WTC11 (cell line): ENCODE measurements at regions not wholly inside any gene's neighbourhood (a gene's known extent, or its start where the extent isn't known, plus 50 kb on each side); places are given as distances from the start of the nearest gene placed in this dataset.

Experiments
- ATAC-seq: fragments of 200-7000 bp; cut with Tn5 transposase; 2 replicates; pipeline ENCODE4 v1.10.0; 2021; ENCODE audit warnings: mild to moderate bottlenecking, moderate library complexity
- CTCF ChIA-PET: fragments of 300-600 bp; sonication (Branson Sonifier 250); formaldehyde crosslinking; loops from one replicate; lab custom pipeline; 2021; ENCODE audit warnings: antibody characterized with exemption; lab: Charles Lee
- POLR2A ChIA-PET: fragments of 350-600 bp; sonication (Branson Sonifier 250); formaldehyde crosslinking; loops from one replicate; lab custom pipeline; 2021; ENCODE audit warnings: antibody characterized with exemption; lab: Charles Lee
- DNase-seq: peaks from one replicate; pipeline ENCODE4 v3.0.0; 2021; ENCODE audit warnings: low spot score
- H3K27ac Mint-ChIP-seq: 2 replicates; pipeline ENCODE4 v1.8.0; 2021; ENCODE audit warnings: mixed read lengths
- H3K27me3 Mint-ChIP-seq: 2 replicates; pipeline ENCODE4 v1.8.0; 2021; ENCODE audit warnings: low read depth, mild to moderate bottlenecking, moderate library complexity, mixed read lengths
- H3K36me3 Mint-ChIP-seq: 2 replicates; pipeline ENCODE4 v1.8.0; 2021; ENCODE audit warnings: mixed read lengths
- H3K4me1 Mint-ChIP-seq: 2 replicates; pipeline ENCODE4 v1.8.0; 2022; ENCODE audit warnings: mixed read lengths
- H3K4me3 Mint-ChIP-seq: 2 replicates; pipeline ENCODE4 v1.8.0; 2021; ENCODE audit warnings: mild to moderate bottlenecking, moderate library complexity, mixed read lengths
- H3K9me3 Mint-ChIP-seq: 2 replicates; pipeline ENCODE4 v1.8.0; 2021; ENCODE audit warnings: mixed read lengths
- AR ChIP-seq: fragments of 250-450 bp; sonication (Bioruptor Pico); IDR thresholded peaks from 2 replicates; pipeline ENCODE4 v1.9.0; 2021; ENCODE audit warnings: mild to moderate bottlenecking
- ATF3 ChIP-seq: sonication (generic); formaldehyde crosslinking; conservative IDR thresholded peaks from 2 replicates; pipeline ENCODE4 v1.8.1; 2022; ENCODE audit warnings: mild to moderate bottlenecking, missing genetic modification reagents
- CBFB ChIP-seq: sonication (generic); formaldehyde crosslinking; IDR thresholded peaks from 2 replicates; pipeline ENCODE4 v1.8.1; 2022; ENCODE audit warnings: mild to moderate bottlenecking, low read depth, missing genetic modification reagents
- E2F5 ChIP-seq: sonication (generic); formaldehyde crosslinking; IDR thresholded peaks from 2 replicates; pipeline ENCODE4 v1.8.1; 2022; ENCODE audit warnings: mild to moderate bottlenecking, moderate library complexity, missing genetic modification reagents
- ERG ChIP-seq: fragments of 250-450 bp; sonication (Bioruptor Pico); IDR thresholded peaks from 2 replicates; pipeline ENCODE4 v1.8.0; 2021; ENCODE audit warnings: mild to moderate bottlenecking
- ESRRA ChIP-seq: sonication (generic); formaldehyde crosslinking; IDR thresholded peaks from 2 replicates; pipeline ENCODE4 v1.8.1; 2022; ENCODE audit warnings: mild to moderate bottlenecking, missing genetic modification reagents, borderline replicate concordance
- ETV6 ChIP-seq: sonication (generic); formaldehyde crosslinking; IDR thresholded peaks from 2 replicates; pipeline ENCODE4 v1.8.1; 2022; ENCODE audit warnings: mild to moderate bottlenecking, missing genetic modification reagents
- FOXP1 ChIP-seq: sonication (generic); formaldehyde crosslinking; IDR thresholded peaks from 2 replicates; pipeline ENCODE4 v1.8.0; 2022; ENCODE audit warnings: missing genetic modification reagents, mild to moderate bottlenecking, moderate library complexity, borderline replicate concordance
- MXD4 ChIP-seq: fragments of 250-450 bp; sonication (Bioruptor Pico); IDR thresholded peaks from 2 replicates; pipeline ENCODE4 v1.8.0; 2021; ENCODE audit warnings: mild to moderate bottlenecking, moderate library complexity, borderline replicate concordance
- NFE2L1 ChIP-seq: sonication (generic); formaldehyde crosslinking; IDR thresholded peaks from 2 replicates; pipeline ENCODE4 v1.8.1; 2023; ENCODE audit warnings: missing genetic modification reagents
- NFYB ChIP-seq: sonication (generic); formaldehyde crosslinking; conservative IDR thresholded peaks from 2 replicates; pipeline ENCODE4 v1.8.0; 2022; ENCODE audit warnings: low read depth, missing genetic modification reagents
- PRDM15 ChIP-seq: sonication (generic); formaldehyde crosslinking; IDR thresholded peaks from 2 replicates; pipeline ENCODE4 v1.8.0; 2022; ENCODE audit warnings: missing genetic modification reagents
- TEAD4 ChIP-seq: sonication (generic); formaldehyde crosslinking; IDR thresholded peaks from 2 replicates; pipeline ENCODE4 v1.8.0; 2022; ENCODE audit warnings: mild to moderate bottlenecking, missing genetic modification reagents
- USF2 ChIP-seq: sonication (generic); formaldehyde crosslinking; IDR thresholded peaks from 2 replicates; pipeline ENCODE4 v1.8.1; 2023; ENCODE audit warnings: mild to moderate bottlenecking, missing genetic modification reagents, moderate library complexity
- ZNF425 ChIP-seq: fragments of 250-450 bp; sonication (Bioruptor Pico); conservative IDR thresholded peaks from 2 replicates; pipeline ENCODE4 v1.9.0; 2021; ENCODE audit warnings: mild to moderate bottlenecking

GRCh38 chr5:2201011-2201410 lies 318.3 kb upstream of the IRX4 start:
- Mint-ChIP-seq H3K36me3 (peaks cover 2% of the 10 kb centered on the region; the same call in 1 of the 2 replicates), H3K27me3 (no peaks in the 10 kb centered on the region), H3K9me3 (peaks cover 6% of the 10 kb centered on the region), H3K4me1 (peaks cover 16% of the 10 kb centered on the region), H3K27ac (no peak overlapping the region), H3K4me3 (no peak overlapping the region)
- DNase-seq (no peak), ATAC-seq (no peak)
- ChIA-PET POLR2A (no interaction called here), CTCF (no interaction called here)
- TF ChIP-seq FOXP1, result no peak
- no peak for TF ChIP-seq CBFB (CRISPR knock-in tag)
- TF ChIP-seq ZNF425 (CRISPR knock-in tag), result no peak
- TF ChIP-seq ERG (CRISPR knock-in tag), result no peak
- no peak for TF ChIP-seq AR (CRISPR knock-in tag)
- no peak for TF ChIP-seq ESRRA
- TF ChIP-seq NFYB, result no peak
- TF ChIP-seq TEAD4 (CRISPR knock-in tag), result no peak
- no peak for TF ChIP-seq PRDM15
- TF ChIP-seq E2F5 (CRISPR knock-in tag), result no peak
- no peak for TF ChIP-seq NFE2L1 (CRISPR knock-in tag)
- no peak for TF ChIP-seq ETV6
- TF ChIP-seq ATF3 (CRISPR knock-in tag), result no peak
- no peak for TF ChIP-seq USF2 (CRISPR knock-in tag)
- no peak for TF ChIP-seq MXD4 (CRISPR knock-in tag)
